GM12875 (cell line): ENCODE measurements at regions not wholly inside any gene's neighbourhood (a gene's known extent, or its start where the extent isn't known, plus 50 kb on each side); places are given as distances from the start of the nearest gene placed in this dataset.

Experiments used
- H3K4me3 ChIP-seq: one replicate; pipeline ENCODE4 v1.5.1; 2011; ENCODE audit warnings: low read depth, low read length, control low read depth
- TF ChIP-seq, protein P1 (sequence below): IDR thresholded peaks from 2 replicates; pipeline ENCODE4 v1.5.1; 2011; ENCODE audit warnings: low read depth, mild to moderate bottlenecking, control low read depth, inconsistent platforms, low read length, moderate library complexity, borderline replicate concordance; ENCODE audit not compliant: insufficient read depth

DNA sequence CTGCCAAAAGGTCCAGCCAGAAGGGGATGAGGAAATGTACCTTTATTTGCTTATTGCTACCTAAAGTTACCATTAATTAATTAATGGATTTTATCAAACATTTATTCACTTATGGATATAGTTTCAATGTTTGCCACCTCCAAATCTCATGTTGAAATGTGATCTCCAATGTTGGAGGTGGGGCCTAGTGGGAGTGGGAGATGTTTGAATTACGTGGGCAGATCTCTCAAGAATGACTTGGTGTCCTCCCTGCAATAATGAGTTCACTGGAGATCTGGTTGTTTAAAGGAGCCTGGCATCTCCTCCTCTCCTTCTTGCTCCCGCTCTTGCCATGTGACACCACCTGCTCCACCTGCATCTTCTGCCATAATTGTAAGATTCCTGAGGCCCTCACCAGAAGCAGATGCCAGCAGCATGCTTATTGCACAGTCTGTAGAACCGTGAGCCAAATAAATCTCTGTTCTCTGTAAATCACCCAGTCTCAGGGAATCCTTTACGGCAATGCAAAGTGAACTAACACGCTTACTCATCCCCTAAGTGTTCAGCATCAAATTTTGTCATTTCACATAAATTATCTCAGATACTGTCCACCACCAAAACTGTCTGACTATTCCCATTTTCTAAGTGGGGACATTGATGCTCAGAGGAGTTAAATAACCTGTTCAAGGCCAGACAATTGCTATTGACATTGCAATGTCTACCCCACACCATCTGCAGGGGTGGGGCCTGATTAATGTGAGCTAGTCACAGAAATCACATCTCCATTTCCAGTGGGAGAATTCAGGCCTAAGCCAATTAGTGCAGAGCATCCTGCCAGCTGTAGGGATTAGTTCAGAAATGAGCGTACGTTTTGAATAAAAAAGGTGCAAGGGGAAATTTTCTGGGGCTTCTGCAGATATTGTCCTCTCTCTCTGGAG is 51.6 kb upstream of the SYN3 start:
- no peak overlapping the region for H3K4me3 ChIP-seq
- TF ChIP-seq, protein P1, sequence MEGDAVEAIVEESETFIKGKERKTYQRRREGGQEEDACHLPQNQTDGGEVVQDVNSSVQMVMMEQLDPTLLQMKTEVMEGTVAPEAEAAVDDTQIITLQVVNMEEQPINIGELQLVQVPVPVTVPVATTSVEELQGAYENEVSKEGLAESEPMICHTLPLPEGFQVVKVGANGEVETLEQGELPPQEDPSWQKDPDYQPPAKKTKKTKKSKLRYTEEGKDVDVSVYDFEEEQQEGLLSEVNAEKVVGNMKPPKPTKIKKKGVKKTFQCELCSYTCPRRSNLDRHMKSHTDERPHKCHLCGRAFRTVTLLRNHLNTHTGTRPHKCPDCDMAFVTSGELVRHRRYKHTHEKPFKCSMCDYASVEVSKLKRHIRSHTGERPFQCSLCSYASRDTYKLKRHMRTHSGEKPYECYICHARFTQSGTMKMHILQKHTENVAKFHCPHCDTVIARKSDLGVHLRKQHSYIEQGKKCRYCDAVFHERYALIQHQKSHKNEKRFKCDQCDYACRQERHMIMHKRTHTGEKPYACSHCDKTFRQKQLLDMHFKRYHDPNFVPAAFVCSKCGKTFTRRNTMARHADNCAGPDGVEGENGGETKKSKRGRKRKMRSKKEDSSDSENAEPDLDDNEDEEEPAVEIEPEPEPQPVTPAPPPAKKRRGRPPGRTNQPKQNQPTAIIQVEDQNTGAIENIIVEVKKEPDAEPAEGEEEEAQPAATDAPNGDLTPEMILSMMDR = no peak

GRCh38 chr22:33108037-33108436 is 49.9 kb upstream of the SYN3 start:
- H3K4me3 ChIP-seq = no peak overlapping the region
- TF ChIP-seq, protein P1 = no peak
